Middle frontal gyrus (tissue), 1 donor: ENCODE measurements at regions not wholly inside any gene's neighbourhood (a gene's known extent, or its start where the extent isn't known, plus 50 kb on each side); places are given as distances from the start of the nearest gene placed in this dataset.

Experiments used
- DNase-seq: peaks from one replicate; pipeline ENCODE4 v3.0.0-alpha.2; 2015; ENCODE audit warnings: low spot score; ENCODE audit errors: extremely low spot score

DNA sequence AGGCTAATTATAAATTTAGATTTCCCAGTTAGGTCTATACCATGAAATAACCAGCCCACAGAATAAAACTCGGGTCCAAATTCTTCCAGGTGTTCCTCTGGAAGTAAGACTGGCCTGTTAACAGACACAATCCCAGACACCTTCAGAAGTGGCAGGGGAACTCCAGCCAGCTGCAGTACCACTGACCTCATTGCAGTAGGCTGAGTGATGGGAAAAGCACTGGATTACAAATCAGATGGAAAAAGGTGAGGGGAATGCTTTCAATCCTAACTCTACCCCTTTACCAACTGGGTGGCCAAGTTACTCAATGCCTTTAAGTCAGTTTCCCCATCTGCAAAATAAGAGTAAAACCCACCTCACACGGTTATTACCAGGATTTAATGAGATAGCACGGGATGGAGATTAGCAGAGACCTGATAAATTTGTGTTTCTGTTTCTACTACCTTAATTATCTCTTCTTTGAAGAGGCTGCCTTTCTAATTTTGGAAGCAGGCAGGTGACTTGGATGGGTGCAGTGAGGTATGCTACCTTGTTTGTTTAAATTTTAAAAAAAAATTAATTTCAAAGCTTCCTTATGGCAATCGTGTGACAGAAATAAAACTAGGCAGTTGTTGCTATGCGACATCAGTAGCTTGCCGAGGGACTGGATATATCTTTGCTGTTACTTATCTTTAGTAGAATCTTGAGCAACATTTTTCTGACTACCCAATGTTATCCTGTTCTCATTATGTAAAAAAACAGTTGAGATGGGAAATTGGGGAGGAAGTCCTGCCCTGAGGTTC is 167.3 kb upstream of the GRIN2B start:
- peak; percentile 16 for DNase-seq

GRCh38 chr12:14153803-14154202 is 172.4 kb upstream of the GRIN2B start:
- no peak for DNase-seq

GRCh38 chr12:14156606-14157005 is 175.2 kb upstream of the GRIN2B start:
- no peak for DNase-seq

DNA sequence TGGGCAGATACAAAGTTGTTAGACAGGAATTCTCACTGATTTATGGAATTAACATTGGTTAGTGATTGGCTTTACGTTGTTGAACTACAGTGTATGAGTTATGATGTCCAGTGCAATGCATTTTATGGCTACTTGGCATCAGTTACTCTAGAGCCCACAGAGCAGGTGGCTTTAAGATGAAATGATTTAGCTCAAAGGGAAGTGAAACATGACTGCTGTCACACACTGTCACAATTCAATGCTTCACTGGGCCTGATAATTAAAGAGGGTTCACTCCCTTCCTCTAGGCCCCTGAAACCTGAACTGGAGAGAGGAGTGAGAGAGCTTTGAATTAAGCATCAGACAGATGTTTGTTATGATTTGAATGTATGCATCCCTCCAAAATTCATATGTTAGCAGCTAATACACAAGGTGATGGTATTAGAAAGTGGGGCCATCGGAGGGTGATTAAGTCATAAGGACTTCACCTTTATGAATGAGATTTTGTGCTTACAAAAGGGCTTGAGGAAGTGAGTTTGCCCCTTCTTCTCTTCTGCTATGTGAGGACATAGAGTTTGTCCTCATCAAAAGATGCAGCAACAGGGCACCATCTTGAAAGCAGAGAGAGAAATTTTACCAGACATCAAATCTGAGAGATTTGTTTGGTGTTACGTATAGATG is 175.8 kb upstream of the GRIN2B start:
- DNase-seq = no peak

DNA sequence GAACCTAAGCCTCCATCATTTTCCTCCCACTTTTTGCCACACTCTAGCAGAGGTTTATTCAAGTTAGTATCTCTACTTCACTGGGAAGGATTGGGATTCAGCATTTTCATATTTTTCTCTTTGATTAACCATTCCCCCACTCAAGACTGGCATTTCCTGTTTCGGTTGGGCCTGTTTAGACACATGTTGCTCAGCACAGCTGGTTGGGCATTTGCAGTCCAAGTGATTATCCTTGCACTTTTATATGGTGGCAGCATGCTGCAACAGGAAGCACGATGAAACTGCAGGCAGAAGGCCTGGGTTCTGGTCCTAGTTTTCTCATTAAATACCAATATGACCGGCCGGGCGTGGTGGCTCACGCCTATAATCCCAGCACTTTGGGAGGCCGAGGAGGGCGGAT is 182.9 kb upstream of the GRIN2B start:
- no peak for DNase-seq

GRCh38 chr12:14167005-14167628 is 185.7 kb upstream of the GRIN2B start:
- peak; percentile 75 for DNase-seq

GRCh38 chr12:14169281-14169680 is 187.9 kb upstream of the GRIN2B start:
- no peak for DNase-seq

DNA sequence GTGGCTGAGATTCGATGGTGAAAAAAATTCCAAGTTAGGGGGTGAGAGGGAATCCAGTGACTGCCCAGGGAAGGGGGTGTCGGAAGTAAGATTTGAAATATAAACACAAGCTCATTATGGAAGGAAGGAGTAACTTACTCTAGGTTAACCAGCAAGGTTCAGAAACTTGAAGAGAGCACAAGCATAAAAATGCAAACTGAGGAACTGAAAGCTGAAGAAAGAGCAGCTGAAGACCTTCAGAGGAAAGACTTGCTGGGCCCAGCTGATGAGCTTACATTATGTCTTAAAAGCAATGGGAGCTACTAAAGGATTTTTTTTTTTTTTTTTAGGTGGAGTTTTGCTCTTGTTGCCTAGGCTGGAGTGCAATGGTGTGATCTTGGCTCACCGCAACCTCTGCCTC is 189.7 kb upstream of the GRIN2B start:
- DNase-seq = no peak

DNA sequence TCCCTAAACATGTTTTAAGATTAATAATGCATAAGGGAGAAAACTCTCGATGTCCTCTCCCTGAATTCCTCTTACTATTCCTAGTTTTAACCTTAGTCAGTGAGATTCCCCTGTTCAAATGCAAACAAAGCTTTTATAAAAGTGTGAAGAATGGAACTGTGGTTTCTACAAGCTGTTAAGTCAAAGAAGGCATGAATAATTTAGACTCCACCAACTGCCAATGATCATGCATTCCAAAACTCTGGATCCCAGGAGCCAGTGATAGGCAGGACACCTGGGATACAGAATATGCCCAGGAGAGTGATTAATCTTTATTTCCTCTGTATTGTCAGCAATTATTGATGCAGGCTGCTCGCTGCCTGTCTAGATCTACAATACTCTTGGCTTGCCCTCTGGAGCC is 190.3 kb upstream of the ATF7IP start:
- DNase-seq = no peak

DNA sequence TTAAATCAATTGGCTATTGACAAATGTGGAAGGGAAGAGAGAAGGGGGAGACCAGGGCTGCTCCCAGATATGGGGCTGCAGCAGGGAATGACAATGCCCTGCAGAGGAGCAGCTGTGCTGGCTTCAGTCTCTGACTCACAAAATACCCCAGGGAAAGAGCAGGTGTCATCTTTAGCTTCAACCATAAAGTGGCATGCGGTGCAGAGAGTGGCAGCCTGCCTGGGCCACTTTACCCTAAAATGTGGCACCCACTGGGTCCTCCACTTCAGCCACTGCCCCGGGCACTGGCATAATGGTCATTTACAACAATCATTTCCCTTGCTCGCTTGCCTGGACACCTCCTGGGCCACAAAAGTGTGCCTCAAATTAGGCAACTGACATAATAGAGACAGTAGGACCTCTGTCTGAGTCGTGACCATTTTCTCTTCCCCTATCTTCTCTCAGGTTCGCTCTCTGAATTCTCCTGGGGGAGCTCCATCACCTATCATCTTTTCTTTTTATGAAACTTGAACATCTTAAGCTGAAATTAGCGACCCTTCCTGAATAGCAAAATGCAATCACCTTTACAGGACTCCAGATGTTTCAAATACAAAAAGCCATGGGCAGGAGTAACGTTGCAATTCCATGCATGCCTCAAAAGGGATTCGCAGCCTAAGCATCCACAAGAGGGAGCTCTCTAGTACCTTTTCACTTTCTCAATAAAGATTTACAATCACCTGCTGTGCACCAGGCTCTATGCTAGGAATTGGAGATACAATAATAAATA is 179.9 kb upstream of the ATF7IP start:
- peak; percentile 56 for DNase-seq

- DNase-seq = no peak
Observed at GRCh38 chr12:14186193-14186502, 179.3 kb upstream of the ATF7IP start.

GRCh38 chr12:14187002-14187401 is 178.5 kb upstream of the ATF7IP start:
- no peak for DNase-seq

DNA sequence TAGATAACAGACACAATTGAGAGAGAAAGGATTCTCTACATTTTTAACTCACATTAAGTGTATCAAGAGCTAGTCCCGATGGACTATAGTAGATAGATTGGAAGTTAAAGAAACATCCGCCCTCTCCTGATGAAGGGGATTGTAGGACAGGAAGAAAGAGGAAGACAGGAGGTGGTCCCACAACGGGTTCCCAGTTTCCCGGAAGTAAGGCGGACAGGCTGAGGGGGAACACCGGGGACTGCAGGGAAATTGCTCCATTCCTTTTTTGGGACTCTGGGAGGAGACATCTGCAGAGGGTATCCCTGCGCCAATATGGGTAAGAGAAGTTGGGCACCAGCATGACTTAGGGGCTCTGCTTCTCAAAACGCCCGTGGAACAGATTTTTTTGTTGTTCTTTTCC is 177.5 kb upstream of the ATF7IP start:
- no peak for DNase-seq

GRCh38 chr12:14188744-14189143 is 176.7 kb upstream of the ATF7IP start:
- no peak for DNase-seq

GRCh38 chr12:14190694-14191093 is 174.8 kb upstream of the ATF7IP start:
- no peak for DNase-seq

DNA sequence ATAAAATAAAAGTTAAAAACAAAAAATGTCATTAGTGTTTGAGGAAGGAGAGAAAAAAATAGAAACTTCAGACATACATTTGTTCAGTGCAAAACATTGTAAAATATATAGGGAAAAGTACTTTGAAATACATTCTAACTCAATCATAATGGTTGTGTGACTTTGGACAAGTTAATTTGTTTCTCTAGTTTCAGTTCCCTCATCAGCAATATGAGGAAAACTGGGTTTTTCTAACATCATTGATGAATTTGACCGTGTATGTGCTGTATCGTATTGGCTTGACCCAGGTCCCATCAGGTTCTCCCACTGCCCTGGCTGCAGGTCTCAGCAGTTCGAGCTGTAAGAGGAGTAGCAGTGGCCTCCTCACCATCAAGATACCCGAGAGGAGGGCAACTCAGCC is 173.9 kb upstream of the ATF7IP start:
- no peak for DNase-seq

- no peak for DNase-seq
Observed at GRCh38 chr12:14193639-14194038, 171.8 kb upstream of the ATF7IP start.

GRCh38 chr12:14194572-14194971 is 170.9 kb upstream of the ATF7IP start:
- DNase-seq = no peak

- DNase-seq = no peak
Observed at GRCh38 chr12:14199455-14200198, 165.9 kb upstream of the ATF7IP start.

GRCh38 chr12:14200598-14200997 is 164.9 kb upstream of the ATF7IP start:
- no peak for DNase-seq

DNA sequence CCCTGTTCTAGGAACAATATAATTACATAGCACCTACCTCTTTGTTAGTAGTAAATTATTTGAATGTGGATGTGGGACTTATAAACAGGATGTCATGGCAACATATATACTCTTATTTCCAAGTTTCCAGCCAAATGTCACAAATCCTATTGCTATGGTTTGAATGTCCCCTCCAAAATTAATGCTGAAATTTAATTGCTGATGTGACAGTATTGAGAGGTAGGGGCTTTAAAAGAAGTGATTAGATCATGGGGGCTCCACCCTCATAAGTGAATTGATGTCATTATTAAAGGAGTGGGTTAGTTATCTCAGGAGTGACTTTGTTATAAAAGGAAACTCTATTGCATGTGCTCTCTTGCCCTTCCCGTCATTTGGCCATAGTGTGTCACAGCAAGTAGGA is 164.2 kb upstream of the ATF7IP start:
- DNase-seq = no peak
